Neural cell (in vitro differentiated cells): ENCODE measurements at regions not wholly inside any gene's neighbourhood (a gene's known extent, or its start where the extent isn't known, plus 50 kb on each side); places are given as distances from the start of the nearest gene placed in this dataset.

Experiments
- H2AFZ ChIP-seq: fragments of 200-600, 300-800 bp; sonication (generic), shearing (Covaris generic); 2 replicates; pipeline ENCODE4 v1.6.0; 2014; ENCODE audit warnings: low read depth, mild to moderate bottlenecking, antibody characterized with exemption, low read length, moderate library complexity
- H3F3A ChIP-seq: fragments of 200-600 bp; shearing (Covaris generic); 2 replicates; pipeline ENCODE4 v1.6.1; 2016; ENCODE audit warnings: mild to moderate bottlenecking, moderate library complexity, mixed read lengths, antibody characterized with exemption, low read length; ENCODE audit not compliant: insufficient read depth, poor library complexity, severe bottlenecking
- H3K27ac ChIP-seq: fragments of 200-600, 300-800 bp; sonication (generic), shearing (Covaris generic); 2 replicates; pipeline ENCODE4 v1.5.1; 2014; ENCODE audit warnings: mild to moderate bottlenecking, low read length, moderate library complexity
- H3K27me3 ChIP-seq: fragments of 300-800, 200-600 bp; sonication (generic), shearing (Covaris generic); 2 replicates; pipeline ENCODE4 v1.6.0; 2014; ENCODE audit warnings: mild to moderate bottlenecking, low read depth, low read length, moderate library complexity; ENCODE audit not compliant: insufficient read depth
- H3K36me3 ChIP-seq: fragments of 300-800, 200-600 bp; sonication (generic), shearing (Covaris generic); 2 replicates; pipeline ENCODE4 v1.5.1; 2014; ENCODE audit warnings: mild to moderate bottlenecking, antibody characterized with exemption, low read length, moderate library complexity; ENCODE audit not compliant: insufficient read depth
- H3K4me2 ChIP-seq: fragments of 300-800, 200-600 bp; sonication (generic), shearing (Covaris generic); 2 replicates; pipeline ENCODE4 v1.6.0; 2014; ENCODE audit warnings: mild to moderate bottlenecking, low read length
- H3K4me3 ChIP-seq: fragments of 300-800, 200-600 bp; sonication (generic), shearing (Covaris generic); 2 replicates; pipeline ENCODE4 v1.5.1; 2014; ENCODE audit warnings: mild to moderate bottlenecking, low read length, moderate library complexity
- H3K79me2 ChIP-seq: fragments of 200-600 bp; shearing (Covaris generic); replicated peaks from 2 replicates; pipeline ENCODE4 v1.6.0; 2014; ENCODE audit warnings: mild to moderate bottlenecking, low read length, moderate library complexity; ENCODE audit not compliant: insufficient read depth
- H3K9ac ChIP-seq: fragments of 300-800, 200-600 bp; sonication (generic), shearing (Covaris generic); 2 replicates; pipeline ENCODE4 v1.6.1; 2016; ENCODE audit warnings: mild to moderate bottlenecking, low read length, mixed read lengths
- H3K9me2 ChIP-seq: fragments of 200-600 bp; shearing (Covaris generic); 2 replicates; pipeline ENCODE4 v1.6.1; 2016; ENCODE audit warnings: mild to moderate bottlenecking, low read length, mixed read lengths; ENCODE audit not compliant: insufficient read depth
- H3K9me3 ChIP-seq: fragments of 200-600, 300-800 bp; sonication (generic), shearing (Covaris generic); 2 replicates; pipeline ENCODE4 v1.6.1; 2016; ENCODE audit warnings: mild to moderate bottlenecking, mixed run types, low read length, moderate library complexity, mixed read lengths
- H4K20me1 ChIP-seq: fragments of 200-600 bp; shearing (Covaris generic); 2 replicates; pipeline ENCODE4 v1.6.1; 2016; ENCODE audit warnings: mild to moderate bottlenecking, mixed run types; ENCODE audit not compliant: insufficient read depth
- CTCF ChIP-seq: fragments of 450-650 bp; IDR thresholded peaks from 2 replicates; pipeline ENCODE4 v1.5.1; 2014; ENCODE audit warnings: antibody characterized with exemption, mild to moderate bottlenecking, moderate library complexity; ENCODE audit not compliant: poor library complexity, severe bottlenecking
- EP300 ChIP-seq: fragments of 450-650 bp; conservative IDR thresholded peaks from 2 replicates; pipeline ENCODE4 v1.6.1; 2014; ENCODE audit warnings: antibody characterized with exemption, mild to moderate bottlenecking, moderate library complexity; ENCODE audit not compliant: poor library complexity, severe bottlenecking
- EZH2 ChIP-seq: fragments of 200-600, 300-800 bp; shearing (Covaris generic), sonication (generic); IDR thresholded peaks from 2 replicates; pipeline ENCODE4 v1.6.1; 2014; ENCODE audit warnings: antibody characterized with exemption, low read length, borderline replicate concordance, mild to moderate bottlenecking; ENCODE audit not compliant: insufficient read depth, poor library complexity, severe bottlenecking
- MXI1 ChIP-seq: fragments of 450-650 bp; conservative IDR thresholded peaks from 2 replicates; pipeline ENCODE4 v1.6.1; 2014; ENCODE audit warnings: antibody characterized with exemption, mild to moderate bottlenecking; ENCODE audit not compliant: poor library complexity, severe bottlenecking
- POLR2AphosphoS5 ChIP-seq: IDR thresholded peaks from 2 replicates; pipeline ENCODE4 v1.6.1; 2012
- RAD21 ChIP-seq: fragments of 450-650 bp; conservative IDR thresholded peaks from 2 replicates; pipeline ENCODE4 v1.6.1; 2014; ENCODE audit warnings: antibody characterized with exemption, mild to moderate bottlenecking, moderate library complexity
- SMC3 ChIP-seq: fragments of 450-650 bp; conservative IDR thresholded peaks from 2 replicates; pipeline ENCODE4 v1.6.1; 2014; ENCODE audit warnings: antibody characterized with exemption, mild to moderate bottlenecking, moderate library complexity; ENCODE audit not compliant: poor library complexity
- TAF1 ChIP-seq: IDR thresholded peaks from 2 replicates; pipeline ENCODE4 v1.6.1; 2012; ENCODE audit warnings: low read depth
- TF ChIP-seq, protein P1 (sequence below): IDR thresholded peaks from 2 replicates; pipeline ENCODE4 v1.6.1; 2012; ENCODE audit warnings: borderline replicate concordance

DNA sequence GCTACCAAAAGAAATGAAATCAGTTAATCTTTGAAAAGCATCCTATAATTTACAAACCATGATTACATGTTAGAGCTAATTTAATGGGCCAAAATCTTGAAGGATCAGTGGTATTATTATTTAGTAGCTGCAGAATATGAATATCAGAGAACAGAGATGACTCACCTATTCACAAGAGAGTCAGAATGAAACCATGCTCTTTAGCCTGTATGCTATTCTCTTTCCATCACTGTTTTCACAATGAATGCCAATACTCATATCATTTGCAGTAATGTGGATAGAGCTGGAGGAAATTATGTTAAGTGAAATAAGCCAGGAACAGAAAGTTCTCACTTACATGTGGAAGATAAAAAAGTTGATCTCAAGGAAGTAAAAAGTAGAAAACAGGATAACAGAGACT lies 414.1 kb downstream of the CENPC start:
- Histone ChIP-seq H3K9me3 (no peaks in the 10 kb centered on the region), H3K27me3 (no peaks in the 10 kb centered on the region), H4K20me1 (no peaks in the 10 kb centered on the region), H3K9me2 (no peaks in the 10 kb centered on the region), H3K4me3 (no peak overlapping the region), H3K36me3 (no peaks in the 10 kb centered on the region), H3K9ac (no peak overlapping the region), H3K79me2 (no peaks in the 10 kb centered on the region), H3K27ac (no peak overlapping the region), H3K4me2 (no peak overlapping the region), H2AFZ (no peak overlapping the region), H3F3A (no peaks in the 10 kb centered on the region)
- no peak for TF ChIP-seq SMC3
- no peak for TF ChIP-seq POLR2AphosphoS5
- TF ChIP-seq, protein P1, sequence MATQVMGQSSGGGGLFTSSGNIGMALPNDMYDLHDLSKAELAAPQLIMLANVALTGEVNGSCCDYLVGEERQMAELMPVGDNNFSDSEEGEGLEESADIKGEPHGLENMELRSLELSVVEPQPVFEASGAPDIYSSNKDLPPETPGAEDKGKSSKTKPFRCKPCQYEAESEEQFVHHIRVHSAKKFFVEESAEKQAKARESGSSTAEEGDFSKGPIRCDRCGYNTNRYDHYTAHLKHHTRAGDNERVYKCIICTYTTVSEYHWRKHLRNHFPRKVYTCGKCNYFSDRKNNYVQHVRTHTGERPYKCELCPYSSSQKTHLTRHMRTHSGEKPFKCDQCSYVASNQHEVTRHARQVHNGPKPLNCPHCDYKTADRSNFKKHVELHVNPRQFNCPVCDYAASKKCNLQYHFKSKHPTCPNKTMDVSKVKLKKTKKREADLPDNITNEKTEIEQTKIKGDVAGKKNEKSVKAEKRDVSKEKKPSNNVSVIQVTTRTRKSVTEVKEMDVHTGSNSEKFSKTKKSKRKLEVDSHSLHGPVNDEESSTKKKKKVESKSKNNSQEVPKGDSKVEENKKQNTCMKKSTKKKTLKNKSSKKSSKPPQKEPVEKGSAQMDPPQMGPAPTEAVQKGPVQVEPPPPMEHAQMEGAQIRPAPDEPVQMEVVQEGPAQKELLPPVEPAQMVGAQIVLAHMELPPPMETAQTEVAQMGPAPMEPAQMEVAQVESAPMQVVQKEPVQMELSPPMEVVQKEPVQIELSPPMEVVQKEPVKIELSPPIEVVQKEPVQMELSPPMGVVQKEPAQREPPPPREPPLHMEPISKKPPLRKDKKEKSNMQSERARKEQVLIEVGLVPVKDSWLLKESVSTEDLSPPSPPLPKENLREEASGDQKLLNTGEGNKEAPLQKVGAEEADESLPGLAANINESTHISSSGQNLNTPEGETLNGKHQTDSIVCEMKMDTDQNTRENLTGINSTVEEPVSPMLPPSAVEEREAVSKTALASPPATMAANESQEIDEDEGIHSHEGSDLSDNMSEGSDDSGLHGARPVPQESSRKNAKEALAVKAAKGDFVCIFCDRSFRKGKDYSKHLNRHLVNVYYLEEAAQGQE, result no peak
- no peak for TF ChIP-seq TAF1
- no peak for TF ChIP-seq EZH2
- TF ChIP-seq MXI1, result no peak

DNA sequence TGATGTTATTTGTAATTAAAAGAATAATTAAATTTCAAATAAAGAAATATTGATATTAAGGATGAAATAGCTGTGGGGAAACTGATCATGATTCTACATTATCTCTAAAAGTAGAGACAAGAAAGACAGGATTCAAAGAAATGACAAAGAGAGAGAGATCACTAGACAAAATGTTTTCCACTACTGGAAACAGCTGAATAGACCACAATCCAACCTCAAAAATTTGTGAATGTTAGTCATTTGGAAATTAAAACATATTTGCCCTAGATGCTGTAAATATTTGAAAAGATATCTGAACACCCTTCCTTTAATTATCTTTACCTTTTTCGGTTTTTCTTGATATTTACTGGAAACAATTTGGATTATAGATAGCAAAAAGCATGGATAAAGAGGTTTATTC lies 414.9 kb downstream of the CENPC start:
- Histone ChIP-seq H3K36me3 (no peaks in the 10 kb centered on the region), H3K27ac (no peak overlapping the region), H3K4me3 (no peak overlapping the region), H3K9ac (no peak overlapping the region), H4K20me1 (no peaks in the 10 kb centered on the region), H3K9me2 (no peaks in the 10 kb centered on the region), H2AFZ (no peak overlapping the region), H3K9me3 (no peaks in the 10 kb centered on the region), H3K4me2 (no peak overlapping the region), H3K27me3 (no peaks in the 10 kb centered on the region), H3K79me2 (no peaks in the 10 kb centered on the region), H3F3A (no peaks in the 10 kb centered on the region)
- TF ChIP-seq TAF1, result no peak
- TF ChIP-seq EZH2, result no peak
- no peak for TF ChIP-seq SMC3
- TF ChIP-seq MXI1, result no peak
- no peak for TF ChIP-seq RAD21
- no peak for TF ChIP-seq EP300
- TF ChIP-seq, protein P1, result no peak
- no peak for TF ChIP-seq POLR2AphosphoS5
- TF ChIP-seq CTCF, result no peak
